GM18519 (cell line): ENCODE measurements at regions not wholly inside any gene's neighbourhood (a gene's known extent, or its start where the extent isn't known, plus 50 kb on each side); places are given as distances from the start of the nearest gene placed in this dataset.
"Not testable (repeated sequence)": the region's sequence is repeated elsewhere in the genome, so short reads cannot be mapped to it uniquely, and the experiment has no call there.

Experiments
- ATAC-seq: cut with Tn5 transposase; IDR thresholded peaks from one replicate; pipeline ENCODE4 v1.9.1; 2021; ENCODE audit warnings: mild to moderate bottlenecking, moderate library complexity; ENCODE audit not compliant: unreplicated experiment, low FRiP score

GRCh38 chr1:161454865-161455707 lies 50.2 kb upstream of the FCGR2A start:
- not testable (repeated sequence) for ATAC-seq

GRCh38 chr1:161453950-161454864 lies 51.0 kb upstream of the FCGR2A start:
- ATAC-seq = peak; percentile 55

- not testable (repeated sequence) for ATAC-seq
Measured at GRCh38 chr1:161451698-161452348, 53.4 kb upstream of the FCGR2A start.

- ATAC-seq = not testable (repeated sequence)
Measured at GRCh38 chr1:161447760-161448332, 57.4 kb upstream of the FCGR2A start.

- not testable (repeated sequence) for ATAC-seq
Measured at GRCh38 chr1:161447040-161447759, 58.1 kb upstream of the FCGR2A start.

- ATAC-seq = not testable (repeated sequence)
Measured at GRCh38 chr1:161444725-161445124, 60.5 kb upstream of the FCGR2A start.

GRCh38 chr1:161444255-161444654 lies 61.0 kb upstream of the FCGR2A start:
- not testable (repeated sequence) for ATAC-seq

GRCh38 chr1:161440312-161440894 lies 64.9 kb upstream of the FCGR2A start:
- no peak for ATAC-seq

GRCh38 chr1:161439280-161440232 lies 65.7 kb upstream of the FCGR2A start:
- ATAC-seq = no peak

- ATAC-seq = not testable (repeated sequence)
Measured at GRCh38 chr1:161433191-161433590, 65.5 kb upstream of the CFAP126 start.

GRCh38 chr1:161432091-161432490 lies 64.4 kb upstream of the CFAP126 start:
- ATAC-seq = no peak

GRCh38 chr1:161427733-161428516 lies 60.2 kb upstream of the CFAP126 start:
- no peak for ATAC-seq

- ATAC-seq = not testable (repeated sequence)
Measured at GRCh38 chr1:161422914-161423313, 55.2 kb upstream of the CFAP126 start.

GRCh38 chr1:161421456-161421855 lies 53.8 kb upstream of the CFAP126 start:
- ATAC-seq = no peak

GRCh38 chr1:161420763-161421455 lies 53.2 kb upstream of the CFAP126 start:
- ATAC-seq = no peak

GRCh38 chr1:161417536-161417935 lies 49.9 kb upstream of the CFAP126 start:
- ATAC-seq = not testable (repeated sequence)
